GM23248 (cell line): ENCODE measurements at regions not wholly inside any gene's neighbourhood (a gene's known extent, or its start where the extent isn't known, plus 50 kb on each side); places are given as distances from the start of the nearest gene placed in this dataset.
A peak's percentile ranks its signal among the peaks of the same experiment; 100 is the strongest.

Source experiments
- DNase-seq: peaks from one replicate; pipeline ENCODE4 v3.0.0-alpha.2; 2015
- H2AFZ ChIP-seq: fragments of 200-600 bp; sonication (generic); 2 replicates; pipeline ENCODE4 v1.6.1; 2016; ENCODE audit warnings: antibody characterized with exemption
- H3F3A ChIP-seq: fragments of 200-600 bp; sonication (generic); 2 replicates; pipeline ENCODE4 v1.6.1; 2016; ENCODE audit warnings: mild to moderate bottlenecking, antibody characterized with exemption, mixed run types; ENCODE audit not compliant: insufficient read depth
- H3K27ac ChIP-seq: fragments of 200-600 bp; sonication (generic); 2 replicates; pipeline ENCODE4 v1.5.1; 2016; ENCODE audit warnings: mild to moderate bottlenecking
- H3K27me3 ChIP-seq: fragments of 200-600 bp; sonication (generic); replicated peaks from 2 replicates; pipeline ENCODE4 v1.6.1; 2016; ENCODE audit warnings: mild to moderate bottlenecking; ENCODE audit not compliant: insufficient read depth
- H3K36me3 ChIP-seq: fragments of 200-600 bp; sonication (generic); 2 replicates; pipeline ENCODE4 v1.6.1; 2016; ENCODE audit warnings: low read depth, mild to moderate bottlenecking
- H3K4me1 ChIP-seq: fragments of 200-600 bp; sonication (generic); 2 replicates; pipeline ENCODE4 v1.6.1; 2016; ENCODE audit warnings: mild to moderate bottlenecking; ENCODE audit not compliant: insufficient read depth
- H3K4me2 ChIP-seq: fragments of 200-600 bp; sonication (generic); one replicate; pipeline ENCODE4 v1.6.1; 2016; ENCODE audit warnings: mild to moderate bottlenecking; ENCODE audit not compliant: unreplicated experiment
- H3K4me3 ChIP-seq: fragments of 200-600 bp; sonication (generic); 2 replicates; pipeline ENCODE4 v1.5.1; 2016; ENCODE audit warnings: mild to moderate bottlenecking
- H3K79me2 ChIP-seq: fragments of 200-600 bp; sonication (generic); 2 replicates; pipeline ENCODE4 v1.6.1; 2016; ENCODE audit warnings: mild to moderate bottlenecking; ENCODE audit not compliant: insufficient read depth
- H3K9ac ChIP-seq: fragments of 200-600 bp; sonication (generic); 2 replicates; pipeline ENCODE4 v1.6.1; 2016; ENCODE audit warnings: mild to moderate bottlenecking
- H3K9me2 ChIP-seq: fragments of 200-600 bp; sonication (generic); 2 replicates; pipeline ENCODE4 v1.6.1; 2016; ENCODE audit warnings: mixed run types, mild to moderate bottlenecking, moderate library complexity; ENCODE audit not compliant: insufficient read depth
- H3K9me3 ChIP-seq: fragments of 200-600 bp; sonication (generic); one replicate; pipeline ENCODE4 v1.6.1; 2017; ENCODE audit warnings: low read depth
- H4K20me1 ChIP-seq: fragments of 200-600 bp; sonication (generic); 2 replicates; pipeline ENCODE4 v1.6.0; 2016; ENCODE audit not compliant: insufficient read depth
- EZH2 ChIP-seq: fragments of 200-600 bp; sonication (generic); IDR thresholded peaks from 2 replicates; pipeline ENCODE4 v1.6.1; 2018; ENCODE audit warnings: antibody characterized with exemption, mild to moderate bottlenecking; ENCODE audit not compliant: insufficient read depth, poor library complexity, severe bottlenecking
- EZH2phosphoT487 ChIP-seq: fragments of 200-600 bp; sonication (generic); IDR thresholded peaks from 2 replicates; pipeline ENCODE4 v1.6.1; 2018; ENCODE audit warnings: antibody characterized with exemption, moderate library complexity, mild to moderate bottlenecking, low read depth; ENCODE audit not compliant: insufficient read depth
- WGBS, 2 experiments: methylation state at CpG; one replicate each; pipeline ENCODE4 v1.1.6; 2015 to 2017; ENCODE audit warnings: low lambda C conversion rate in 2 of 2, low coverage in 1 of 2; ENCODE audit errors: missing lambda C conversion rate in 2 of 2; 5-methylcytosine and 5-hydroxymethylcytosine counted together
- in situ Hi-C: fragments of 300-500 bp; cut with MboI; formaldehyde crosslinking; loops from 2 replicates; pipeline ENCODE4 v1.15.0; 2020

GRCh38 chr18:73235491-73235890 lies 367.7 kb upstream of the NETO1 start:
- no peaks in the 10 kb centered on the region for H3K36me3 ChIP-seq
- H3F3A ChIP-seq = peaks cover 6% of the 10 kb centered on the region; the same call in 1 of the 2 replicates
- H3K4me2 ChIP-seq = no peak overlapping the region
- 23 to 26% methylated on average over 8 of the region's 8 CpGs for WGBS, 2 experiments
- no peaks in the 10 kb centered on the region for H3K9me2 ChIP-seq
- H3K9ac ChIP-seq = no peak overlapping the region
- in situ Hi-C loops = no loop called here
- H3K27ac ChIP-seq = peak overlapping the region; percentile 49
- no peak for TF ChIP-seq EZH2
- no peak for TF ChIP-seq EZH2phosphoT487
- H3K4me3 ChIP-seq = no peak overlapping the region
- H3K9me3 ChIP-seq = no peaks in the 10 kb centered on the region
- no peaks in the 10 kb centered on the region for H4K20me1 ChIP-seq
- H3K79me2 ChIP-seq = no peaks in the 10 kb centered on the region
- H3K27me3 ChIP-seq = no peaks in the 10 kb centered on the region
- 0 out of 2 replicates have a peak, but pooled peaks cover 8% of the 10 kb centered on the region for H3K4me1 ChIP-seq
- DNase-seq = peak; percentile 81
- H2AFZ ChIP-seq = no peak overlapping the region

GRCh38 chr18:73232933-73233332 lies 365.1 kb upstream of the NETO1 start:
- no peak overlapping the region for H3K4me2 ChIP-seq
- no peak overlapping the region for H3K9ac ChIP-seq
- peaks cover 6% of the 10 kb centered on the region; the same call in 1 of the 2 replicates for H3F3A ChIP-seq
- in situ Hi-C loops = no loop called here
- H4K20me1 ChIP-seq = no peaks in the 10 kb centered on the region
- 38 to 45% methylated on average over 8 of the region's 8 CpGs for WGBS, 2 experiments
- 0 out of 2 replicates have a peak, but pooled peaks cover 8% of the 10 kb centered on the region for H3K4me1 ChIP-seq
- no peak overlapping the region for H3K4me3 ChIP-seq
- H3K27ac ChIP-seq = no peak overlapping the region
- no peaks in the 10 kb centered on the region for H3K9me2 ChIP-seq
- no peak overlapping the region for H2AFZ ChIP-seq
- H3K79me2 ChIP-seq = no peaks in the 10 kb centered on the region
- H3K9me3 ChIP-seq = no peaks in the 10 kb centered on the region
- no peaks in the 10 kb centered on the region for H3K36me3 ChIP-seq
- no peak for DNase-seq
- TF ChIP-seq EZH2 (no peak), EZH2phosphoT487 (no peak)
- H3K27me3 ChIP-seq = no peaks in the 10 kb centered on the region

- Histone ChIP-seq H2AFZ (no peak overlapping the region), H3K27me3 (no peaks in the 10 kb centered on the region), H3K27ac (no peak overlapping the region), H3K9ac (no peak overlapping the region), H3K4me1 (no peaks in the 10 kb centered on the region), H3K9me3 (no peaks in the 10 kb centered on the region), H3K79me2 (no peaks in the 10 kb centered on the region), H3F3A (no peaks in the 10 kb centered on the region), H4K20me1 (no peaks in the 10 kb centered on the region), H3K4me2 (no peak overlapping the region), H3K9me2 (no peaks in the 10 kb centered on the region), H3K36me3 (no peaks in the 10 kb centered on the region), H3K4me3 (no peak overlapping the region)
- no peak for DNase-seq
- 30% methylated on average over 5 of the region's 5 CpGs for WGBS, 2 experiments
- TF ChIP-seq EZH2 = no peak
- TF ChIP-seq EZH2phosphoT487 = no peak
- in situ Hi-C loops = no loop called here
Observed at GRCh38 chr18:73220663-73221062, 352.9 kb upstream of the NETO1 start.

GRCh38 chr18:73218293-73218692 lies 350.5 kb upstream of the NETO1 start:
- no peak for DNase-seq
- H3K9me2 ChIP-seq = no peaks in the 10 kb centered on the region
- no peak overlapping the region for H3K27ac ChIP-seq
- H3K79me2 ChIP-seq = no peaks in the 10 kb centered on the region
- H3K36me3 ChIP-seq = no peaks in the 10 kb centered on the region
- H3K4me2 ChIP-seq = no peak overlapping the region
- H3K27me3 ChIP-seq = no peaks in the 10 kb centered on the region
- in situ Hi-C loops = no loop called here
- no peak overlapping the region for H3K9ac ChIP-seq
- TF ChIP-seq EZH2 = no peak
- no peak for TF ChIP-seq EZH2phosphoT487
- no peaks in the 10 kb centered on the region for H3K9me3 ChIP-seq
- no peaks in the 10 kb centered on the region for H3F3A ChIP-seq
- no peak overlapping the region for H2AFZ ChIP-seq
- H3K4me1 ChIP-seq = no peaks in the 10 kb centered on the region
- WGBS, 2 experiments = 7 to 23% methylated on average over 2 of the region's 2 CpGs
- no peaks in the 10 kb centered on the region for H4K20me1 ChIP-seq
- H3K4me3 ChIP-seq = no peak overlapping the region

- H3K9me3 ChIP-seq = no peaks in the 10 kb centered on the region
- H3K27me3 ChIP-seq = no peaks in the 10 kb centered on the region
- 51 to 60% methylated on average over 7 of the region's 7 CpGs for WGBS, 2 experiments
- H3K9me2 ChIP-seq = no peaks in the 10 kb centered on the region
- H3K9ac ChIP-seq = no peak overlapping the region
- no peaks in the 10 kb centered on the region for H3K4me1 ChIP-seq
- no peak overlapping the region for H3K4me2 ChIP-seq
- no peak overlapping the region for H3K27ac ChIP-seq
- H3K36me3 ChIP-seq = no peaks in the 10 kb centered on the region
- H3K79me2 ChIP-seq = no peaks in the 10 kb centered on the region
- in situ Hi-C loops = no loop called here
- DNase-seq = no peak
- no peaks in the 10 kb centered on the region for H4K20me1 ChIP-seq
- no peak overlapping the region for H3K4me3 ChIP-seq
- H2AFZ ChIP-seq = no peak overlapping the region
- no peaks in the 10 kb centered on the region for H3F3A ChIP-seq
- no peak for TF ChIP-seq EZH2
Observed at GRCh38 chr18:73214970-73215369, 347.2 kb upstream of the NETO1 start.
